C4-2B (cell line): ENCODE measurements at regions not wholly inside any gene's neighbourhood (a gene's known extent, or its start where the extent isn't known, plus 50 kb on each side); places are given as distances from the start of the nearest gene placed in this dataset.

Experiments
- CTCF ChIP-seq: fragments of 450-650 bp; conservative IDR thresholded peaks from 2 replicates; pipeline ENCODE4 v1.5.1; 2017; ENCODE audit warnings: mild to moderate bottlenecking
- ZFX ChIP-seq: fragments of 450-650 bp; IDR thresholded peaks from 2 replicates; pipeline ENCODE4 v1.6.1; 2017

GRCh38 chr1:112841825-112842224 lies 114.2 kb downstream of the SLC16A1 start:
- TF ChIP-seq CTCF: no peak
- TF ChIP-seq ZFX: no peak
